Hippocampal formation (tissue), 2 donors: ENCODE measurements at regions not wholly inside any gene's neighbourhood (a gene's known extent, or its start where the extent isn't known, plus 50 kb on each side); places are given as distances from the start of the nearest gene placed in this dataset.

Source experiments
- DNase-seq, 2 donors: peaks; one replicate each; lab custom pipeline; 2025; lab: John Stamatoyannopoulos, UW

DNA sequence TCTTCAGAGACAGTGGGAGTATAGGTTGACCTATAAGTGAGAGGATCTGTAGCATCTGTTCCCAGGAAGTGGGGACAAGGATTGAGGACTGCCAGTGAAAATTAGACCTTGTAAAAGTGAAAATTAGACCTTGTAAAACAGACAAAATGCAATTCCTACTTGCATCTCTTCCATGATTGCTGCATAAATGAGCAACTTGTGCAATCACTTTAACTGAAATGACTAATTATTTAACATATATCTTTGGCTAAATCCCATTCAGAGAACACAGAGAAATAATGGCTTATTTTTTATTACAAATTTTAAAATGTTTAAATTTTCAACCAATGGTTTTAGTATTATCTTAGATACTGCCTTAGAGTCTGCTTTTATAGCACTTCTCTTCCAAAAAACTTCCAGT, 67.2 kb upstream of the NABP1 start:
- DNase-seq: no peak

DNA sequence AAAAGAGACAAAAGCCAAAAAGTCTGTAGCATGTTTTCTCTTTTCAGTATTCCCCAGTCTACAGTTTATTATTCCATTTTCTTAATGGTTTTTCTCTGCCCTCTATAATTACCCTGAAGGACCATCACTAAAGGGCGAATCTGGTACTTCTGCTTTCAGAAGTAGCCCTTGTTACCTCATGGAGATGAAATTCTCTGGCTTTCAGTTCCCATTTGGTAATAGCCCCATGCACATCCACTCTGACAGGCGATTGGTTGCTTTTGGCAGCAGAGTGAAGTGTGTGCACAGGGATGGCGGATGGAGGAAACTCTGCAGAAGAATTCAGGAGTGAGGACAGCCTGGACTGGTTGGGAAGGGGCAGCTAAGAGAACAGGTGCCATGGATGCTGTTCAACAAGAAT, 66.3 kb upstream of the NABP1 start:
- DNase-seq: peak; percentile 10 to 11

DNA sequence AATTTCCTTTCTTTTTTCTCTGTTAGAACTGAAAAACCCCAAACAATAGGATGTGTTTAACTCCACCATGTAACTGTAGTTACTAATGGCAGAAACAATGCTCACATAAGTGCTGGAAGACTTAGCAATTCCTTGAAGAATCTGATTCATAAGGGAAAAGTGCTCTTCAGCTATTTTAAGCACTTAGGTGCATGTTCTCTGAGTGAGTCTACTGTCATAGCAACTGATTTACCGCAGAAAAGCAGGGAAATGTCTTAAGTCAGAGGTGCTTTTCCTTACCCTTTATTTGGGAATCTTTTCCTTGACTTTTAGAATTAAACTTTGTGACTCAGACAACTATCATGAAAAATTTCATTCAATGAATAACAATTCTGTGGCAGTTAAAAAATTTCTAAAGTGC, 65.4 kb upstream of the NABP1 start:
- no peak for DNase-seq

DNA sequence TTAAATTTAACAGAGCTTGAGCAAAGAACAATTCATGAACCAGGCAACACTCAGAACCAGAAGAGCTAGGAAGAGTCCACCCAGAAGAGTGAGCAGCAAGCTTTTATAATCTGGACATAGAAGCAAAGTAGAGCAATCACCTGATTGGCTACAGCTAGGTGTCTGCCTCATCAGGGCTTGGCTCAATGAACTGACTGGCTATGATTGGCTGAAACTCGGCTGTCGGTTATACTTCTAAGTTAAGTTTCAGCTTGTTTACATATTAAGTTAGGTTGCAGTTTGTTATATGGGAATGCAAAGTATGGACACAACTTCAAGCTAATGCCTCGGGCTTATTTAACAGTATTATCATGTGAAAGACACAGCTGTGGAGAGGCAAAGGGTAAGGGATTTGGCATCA, 63.2 kb upstream of the NABP1 start:
- no peak for DNase-seq

DNA sequence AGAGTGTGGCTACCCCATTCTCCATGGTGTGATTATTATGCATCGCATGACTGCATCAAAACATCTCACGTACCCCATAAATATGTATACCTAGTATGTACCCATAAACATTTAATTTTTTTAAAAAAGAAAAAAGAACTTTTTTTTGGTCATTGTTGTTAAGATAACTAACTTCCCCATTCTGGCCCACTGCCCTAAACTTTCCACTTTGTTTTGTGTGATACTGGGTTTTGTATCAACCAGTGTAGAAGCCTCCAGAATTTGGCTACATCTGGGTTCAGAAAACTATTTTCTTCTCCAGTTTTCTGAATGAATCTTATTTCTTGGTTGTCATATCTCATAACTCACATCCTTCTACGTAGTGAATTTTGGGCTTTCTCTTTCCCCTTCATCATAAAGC, 62.3 kb upstream of the NABP1 start:
- DNase-seq: no peak

DNA sequence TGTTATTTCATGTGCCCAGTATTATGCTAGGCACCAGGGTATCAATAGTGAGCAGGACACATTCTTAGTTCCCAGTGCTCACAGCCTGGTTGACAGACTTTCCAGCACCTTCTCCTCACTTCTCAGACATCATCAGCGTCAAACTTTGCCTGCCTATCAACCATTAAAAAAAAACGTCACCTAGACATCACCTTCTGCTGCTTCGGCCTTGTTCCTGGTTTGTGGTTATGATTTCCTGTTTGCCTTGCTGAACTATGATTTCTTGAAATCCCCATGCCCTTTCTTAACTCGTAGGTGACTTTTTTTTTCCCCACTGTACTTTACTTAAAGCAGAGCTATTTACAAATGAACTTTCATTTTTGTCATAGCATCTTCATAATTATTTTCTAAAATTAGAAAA, 60.4 kb upstream of the NABP1 start:
- no peak for DNase-seq

DNA sequence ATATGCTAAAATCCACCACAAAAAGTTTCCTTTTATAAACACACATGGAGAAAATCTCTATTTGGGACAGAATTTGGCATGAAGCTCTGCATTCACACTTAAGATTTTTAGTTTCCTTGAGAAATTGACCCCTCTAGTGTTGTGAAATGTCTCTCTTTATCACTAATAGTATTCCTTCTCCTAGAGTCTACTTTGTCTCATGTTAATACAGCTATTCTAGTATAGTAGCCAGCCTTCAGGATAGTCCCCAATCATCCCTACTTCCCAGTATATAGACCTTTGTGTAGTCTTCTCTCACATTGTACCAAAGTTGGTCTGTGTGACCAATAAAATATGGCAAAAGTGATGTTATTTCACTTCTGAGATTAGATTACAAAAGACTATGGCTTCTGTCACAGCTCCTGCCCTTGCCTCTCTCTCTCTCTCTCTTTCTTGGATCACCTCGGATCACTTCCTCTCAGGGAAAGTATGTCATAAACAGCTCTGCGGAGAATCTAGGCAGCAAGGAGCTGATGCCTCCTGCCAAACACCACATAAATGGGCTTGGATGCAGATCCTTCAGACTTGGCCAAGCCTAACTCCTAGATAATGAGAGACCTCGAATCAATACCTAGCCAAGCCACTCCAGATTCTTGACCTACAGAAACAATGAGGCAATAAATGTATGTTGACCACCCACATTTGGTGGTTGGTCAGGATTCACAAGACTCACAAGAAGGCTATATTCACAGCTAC, 59.7 kb upstream of the NABP1 start:
- no peak for DNase-seq

DNA sequence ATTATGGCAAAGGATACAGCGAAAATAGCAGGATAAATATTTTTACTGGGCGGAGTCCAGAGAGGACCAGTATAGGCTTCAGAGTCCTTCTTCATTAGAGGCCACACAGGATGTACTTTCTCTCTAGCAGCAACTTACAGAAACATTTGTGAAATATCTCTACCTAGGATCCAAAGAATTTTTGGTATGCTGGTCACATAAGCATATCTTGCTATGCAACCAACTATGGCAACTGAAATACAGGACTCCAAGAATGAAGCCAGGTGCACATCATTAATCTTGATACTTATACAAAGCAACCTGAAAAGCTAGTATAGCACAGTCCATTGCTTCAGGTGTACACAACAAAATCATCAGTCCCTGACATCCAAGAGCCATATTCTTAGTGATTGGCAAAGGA, 59.1 kb upstream of the NABP1 start:
- DNase-seq: no peak

DNA sequence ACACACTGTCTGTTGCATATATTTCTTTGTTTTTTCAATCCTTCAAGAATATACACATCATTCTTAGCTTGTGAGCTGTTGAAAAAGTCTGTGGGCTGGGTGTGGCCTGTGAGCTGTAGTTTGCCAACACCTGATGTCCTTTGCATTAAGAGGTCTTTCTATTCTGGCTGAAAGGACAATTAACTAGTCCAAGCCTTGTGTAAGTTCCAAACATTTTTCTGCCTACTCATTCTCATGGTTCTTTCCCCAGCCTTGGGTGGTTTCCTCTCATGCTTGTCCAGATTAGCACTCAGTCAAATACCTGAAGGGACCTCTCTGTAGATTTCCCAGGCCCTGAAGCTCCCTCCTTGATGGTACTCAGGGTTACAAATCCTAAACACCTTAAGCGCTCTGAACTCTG, 57.8 kb upstream of the NABP1 start:
- no peak for DNase-seq

DNA sequence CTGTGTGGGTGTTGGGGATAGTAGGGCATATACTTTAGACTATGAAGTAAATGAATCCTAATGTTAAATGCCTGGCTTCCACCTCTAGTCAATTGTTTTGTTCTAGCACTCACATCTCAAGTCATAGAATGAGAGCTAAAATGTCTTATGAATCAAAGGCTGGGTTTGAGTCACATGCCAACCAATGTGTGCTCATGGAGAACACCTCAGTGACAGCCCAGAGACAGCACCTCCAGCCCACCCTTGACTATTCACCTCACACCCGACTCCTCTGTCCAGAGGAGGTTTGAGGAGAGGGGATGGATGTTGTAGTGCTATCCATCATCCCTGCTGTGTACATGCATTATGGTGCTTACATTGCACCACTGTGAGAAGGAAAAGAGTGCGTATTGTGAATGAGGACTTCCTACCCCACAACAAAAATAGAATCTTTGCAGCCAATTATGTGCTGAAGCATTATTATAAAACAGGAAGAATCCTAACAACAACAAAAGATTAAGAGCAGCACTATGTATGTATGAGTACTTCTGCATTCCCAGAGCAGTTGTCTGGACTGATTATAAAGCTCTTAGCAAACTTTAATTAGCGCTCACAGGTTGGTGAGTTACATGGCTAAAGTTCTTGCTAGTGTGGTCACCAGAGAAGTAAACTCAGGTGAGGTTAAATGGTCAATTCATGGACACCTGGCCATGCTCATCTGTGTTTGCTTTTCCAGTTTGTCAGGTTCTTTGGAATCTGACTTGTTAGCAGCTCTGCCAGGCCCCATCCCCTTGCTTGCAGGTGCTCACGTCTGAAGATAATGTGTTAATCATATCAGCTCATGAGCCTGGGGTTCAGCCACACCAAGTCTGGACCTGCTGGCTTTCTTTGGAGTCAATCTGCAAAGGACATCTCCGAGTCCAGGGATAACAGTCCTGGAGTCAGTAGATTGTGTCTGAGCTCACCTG, 55.3 kb upstream of the NABP1 start:
- DNase-seq: no peak

DNA sequence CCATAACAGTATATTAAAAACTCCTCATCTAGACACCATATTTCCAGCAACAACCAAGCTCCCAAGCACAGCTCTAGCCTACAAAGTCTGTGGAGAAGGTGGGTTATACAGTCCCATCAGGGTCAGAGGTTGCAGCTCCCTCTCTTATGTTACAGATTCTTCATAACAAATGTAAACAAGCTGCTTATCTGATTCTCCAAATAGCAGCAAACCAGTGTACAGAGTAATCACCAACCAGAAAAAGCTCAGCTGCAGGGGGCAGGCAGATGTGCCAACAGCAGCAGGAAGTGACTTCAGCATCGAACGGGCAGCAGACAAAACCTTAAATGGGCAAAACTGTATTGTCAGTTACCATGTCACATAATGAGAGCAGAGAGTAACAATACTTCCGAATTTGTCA, 52.9 kb upstream of the NABP1 start:
- DNase-seq: no peak

DNA sequence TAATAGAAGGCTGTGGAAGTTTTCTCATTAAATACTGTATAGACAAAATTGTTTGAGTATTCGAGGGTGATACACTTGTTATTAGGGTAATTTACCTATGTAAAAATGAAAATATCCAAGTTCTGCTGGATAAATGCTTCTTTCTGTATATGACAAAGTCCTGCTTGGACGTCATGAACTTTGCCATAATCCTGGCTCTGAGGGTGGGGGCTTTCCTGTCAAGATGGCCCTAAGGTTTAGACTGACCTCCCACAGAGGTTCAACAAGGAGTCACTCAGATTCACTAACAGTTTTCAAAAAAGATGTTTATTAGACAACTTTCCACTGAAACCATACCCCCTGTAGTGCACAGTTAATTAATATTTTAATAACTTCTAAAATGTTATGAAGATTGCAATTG, 52.5 kb upstream of the NABP1 start:
- no peak for DNase-seq

DNA sequence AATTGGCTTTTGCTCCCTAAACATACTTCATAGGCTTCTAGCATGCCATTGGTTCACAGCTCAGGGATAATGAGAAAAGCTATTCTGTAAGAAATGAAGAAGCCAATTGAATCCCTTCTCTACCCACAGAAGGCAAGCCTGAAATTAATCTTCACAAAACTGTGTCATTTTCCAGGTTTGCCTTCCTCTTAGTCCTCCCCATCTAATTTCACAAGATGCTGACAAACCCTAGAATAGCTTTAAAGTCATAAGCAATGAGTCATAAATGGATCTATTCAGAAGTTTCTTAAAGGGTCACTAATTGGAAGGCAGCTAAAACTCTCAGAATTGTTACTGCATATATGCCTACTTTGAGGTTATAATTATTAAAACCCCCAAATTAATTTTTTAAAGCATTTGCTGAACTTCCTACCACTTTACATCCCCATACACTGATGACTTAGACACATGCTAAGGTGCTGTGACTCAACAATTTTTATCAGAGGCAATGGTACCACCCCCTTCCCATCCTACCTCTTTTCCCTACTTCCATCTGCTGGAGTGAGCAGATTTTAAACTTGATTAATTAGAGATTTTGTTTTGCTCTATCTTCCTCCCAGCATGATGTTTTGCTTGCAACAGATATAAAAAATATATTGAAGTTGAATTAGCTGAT, 51.3 kb upstream of the NABP1 start:
- DNase-seq: no peak

DNA sequence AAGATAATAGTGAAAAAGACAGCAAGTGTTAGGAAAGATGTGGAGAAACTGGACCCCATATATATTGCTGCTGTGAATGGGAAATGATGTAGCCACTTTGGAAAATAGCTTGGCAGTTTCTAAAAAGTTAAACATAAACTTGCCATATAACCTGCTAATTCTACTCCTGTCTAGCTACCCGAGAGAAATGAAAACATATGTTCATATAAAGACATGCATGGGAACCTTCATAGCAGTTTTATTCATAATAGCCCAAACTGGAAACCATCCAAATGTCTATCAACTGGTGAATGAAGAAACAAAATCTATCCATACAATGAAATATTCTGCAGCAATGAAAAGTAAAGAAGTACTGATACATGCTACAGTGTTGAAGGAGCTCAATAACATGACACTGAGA, 50.4 kb upstream of the NABP1 start:
- no peak for DNase-seq
